ENCODE measurements at regions not wholly inside any gene's neighbourhood (a gene's known extent, or its start where the extent isn't known, plus 50 kb on each side); places are given as distances from the start of the nearest gene placed in this dataset.

DNA sequence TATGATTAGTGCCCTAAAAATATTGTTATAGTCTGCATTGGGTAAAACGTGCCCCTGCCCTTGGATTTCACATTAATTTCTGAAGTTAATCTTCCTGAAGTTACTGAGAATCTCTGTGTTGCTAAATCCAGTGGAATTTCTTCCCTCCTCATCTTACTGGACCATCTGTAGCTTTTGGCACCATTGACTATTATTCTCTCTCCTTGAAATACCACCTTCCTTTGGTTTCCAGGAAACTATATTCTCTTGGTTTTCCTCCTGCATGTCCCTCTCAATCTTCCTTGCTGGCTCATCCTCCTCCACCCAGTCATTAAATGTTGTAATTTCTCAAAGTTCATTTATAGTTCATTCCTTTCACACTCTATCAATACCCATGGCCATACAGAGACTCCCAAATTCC, 110.6 kb upstream of the SLC35G4 start:
- TF ChIP-seq, protein P1, sequence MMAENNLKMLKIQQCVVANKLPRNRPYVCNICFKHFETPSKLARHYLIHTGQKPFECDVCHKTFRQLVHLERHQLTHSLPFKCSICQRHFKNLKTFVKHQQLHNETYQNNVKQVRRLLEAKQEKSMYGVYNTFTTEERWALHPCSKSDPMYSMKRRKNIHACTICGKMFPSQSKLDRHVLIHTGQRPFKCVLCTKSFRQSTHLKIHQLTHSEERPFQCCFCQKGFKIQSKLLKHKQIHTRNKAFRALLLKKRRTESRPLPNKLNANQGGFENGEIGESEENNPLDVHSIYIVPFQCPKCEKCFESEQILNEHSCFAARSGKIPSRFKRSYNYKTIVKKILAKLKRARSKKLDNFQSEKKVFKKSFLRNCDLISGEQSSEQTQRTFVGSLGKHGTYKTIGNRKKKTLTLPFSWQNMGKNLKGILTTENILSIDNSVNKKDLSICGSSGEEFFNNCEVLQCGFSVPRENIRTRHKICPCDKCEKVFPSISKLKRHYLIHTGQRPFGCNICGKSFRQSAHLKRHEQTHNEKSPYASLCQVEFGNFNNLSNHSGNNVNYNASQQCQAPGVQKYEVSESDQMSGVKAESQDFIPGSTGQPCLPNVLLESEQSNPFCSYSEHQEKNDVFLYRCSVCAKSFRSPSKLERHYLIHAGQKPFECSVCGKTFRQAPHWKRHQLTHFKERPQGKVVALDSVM (CRISPR knock-in tag; IDR thresholded peaks at IDR 0.05): no peak
- TF ChIP-seq, protein P2, sequence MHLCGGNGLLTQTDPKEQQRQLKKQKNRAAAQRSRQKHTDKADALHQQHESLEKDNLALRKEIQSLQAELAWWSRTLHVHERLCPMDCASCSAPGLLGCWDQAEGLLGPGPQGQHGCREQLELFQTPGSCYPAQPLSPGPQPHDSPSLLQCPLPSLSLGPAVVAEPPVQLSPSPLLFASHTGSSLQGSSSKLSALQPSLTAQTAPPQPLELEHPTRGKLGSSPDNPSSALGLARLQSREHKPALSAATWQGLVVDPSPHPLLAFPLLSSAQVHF (CRISPR knock-in tag; IDR thresholded peaks at IDR 0.05): no peak
- TF ChIP-seq KLF12 (CRISPR knock-in tag; IDR thresholded peaks at IDR 0.05; ENCODE audit: borderline replicate concordance): no peak
- no peak for TF ChIP-seq ISX (CRISPR knock-in tag; conservative IDR thresholded peaks at IDR 0.05)
- H4K20me1 ChIP-seq (ENCODE audit: insufficient read depth, low read length): no peaks in the 10 kb centered on the region
- no peaks in the 10 kb centered on the region for H3K27me3 ChIP-seq (ENCODE audit: control insufficient read depth in 1 of 2, insufficient read depth in 2 of 2, low read length in 2 of 2)
- no TSS peak for BruUV-seq (replicated peaks)
- no peak overlapping the region for H3K4me2 ChIP-seq (ENCODE audit: low read depth, low read length)
- no peak overlapping the region for H3K9ac ChIP-seq (ENCODE audit: insufficient read depth, low read depth, low read length)
- H3K9me3 ChIP-seq (ENCODE audit: low read length): no peaks in the 10 kb centered on the region
- ATAC-seq (no peak), DNase-seq (ENCODE audit: low spot score) (no peak), FAIRE-seq (no peak)
- no peak overlapping the region for H3K4me3 ChIP-seq (replicated peaks in 1 of 3; ENCODE audit: insufficient read depth in 1 of 3, low read depth in 2 of 3, low read length in 3 of 3)
- peak overlapping the region; percentile 11 for H2AFZ ChIP-seq (ENCODE audit: low read length)
- no peaks in the 10 kb centered on the region for H3K79me2 ChIP-seq (ENCODE audit: insufficient read depth, low read length)
- in situ Hi-C loops (cut with HindIII; ENCODE audit: extremely low pct_ligation_motif_present, low pct_unique_long_range_greater_than_20kb): no loop called here
- 100% methylated on average over 1 of the region's 1 CpG for WGBS (ENCODE audit: low lambda C conversion rate)
- POLR2A ChIA-PET: no interaction called here
- intact Hi-C loops (cut with micrococcal nuclease; ENCODE audit: unreplicated experiment): no loop called here
- peaks cover 93% of the 10 kb centered on the region for H3K4me1 ChIP-seq (ENCODE audit: insufficient read depth, low read length)
- CTCF ChIA-PET (ENCODE audit: low intra/inter-chr PET ratio, low total read pairs): no interaction called here
- peak overlapping the region; percentile 98 for H3K27ac ChIP-seq (ENCODE audit: extremely low read length, insufficient read depth, low read length)
- no peaks in the 10 kb centered on the region for H3K36me3 ChIP-seq (replicated peaks in 1 of 2; ENCODE audit: control insufficient read depth in 1 of 2, insufficient read depth in 2 of 2, low read length in 2 of 2)

DNA sequence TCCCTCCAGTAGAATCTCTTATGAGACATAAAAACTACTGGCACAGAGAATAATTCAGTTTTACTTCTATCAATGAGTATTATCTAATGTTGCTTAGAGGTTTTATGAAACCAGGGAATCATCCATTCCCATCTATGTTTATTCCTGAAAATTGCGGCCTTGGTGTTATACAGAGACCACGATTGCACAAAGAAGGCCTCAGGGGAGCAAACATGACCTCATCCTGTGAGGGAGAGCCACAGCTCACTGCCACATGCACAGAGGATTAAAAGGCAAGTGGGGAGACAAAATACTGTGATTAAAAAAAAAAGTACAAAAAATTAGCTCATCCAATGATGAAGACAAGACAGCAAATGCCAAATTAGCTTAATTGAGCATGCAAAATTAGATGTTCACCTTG, 111.8 kb upstream of the SLC35G4 start:
- Histone ChIP-seq H3K4me3 (replicated peaks in 1 of 3; ENCODE audit: insufficient read depth in 1 of 3, low read depth in 2 of 3, low read length in 3 of 3) (no peak overlapping the region), H3K9ac (ENCODE audit: insufficient read depth, low read depth, low read length) (no peak overlapping the region), H2AFZ (ENCODE audit: low read length) (no peak overlapping the region), H3K27me3 (ENCODE audit: control insufficient read depth in 1 of 2, insufficient read depth in 2 of 2, low read length in 2 of 2) (no peaks in the 10 kb centered on the region), H3K4me2 (ENCODE audit: low read depth, low read length) (no peak overlapping the region; the same call in 1 of the 2 replicates), H3K27ac (ENCODE audit: extremely low read length, insufficient read depth, low read length) (peak overlapping the region; percentile 4), H4K20me1 (ENCODE audit: insufficient read depth, low read length) (no peaks in the 10 kb centered on the region), H3K79me2 (ENCODE audit: insufficient read depth, low read length) (no peaks in the 10 kb centered on the region), H3K36me3 (replicated peaks in 1 of 2; ENCODE audit: control insufficient read depth in 1 of 2, insufficient read depth in 2 of 2, low read length in 2 of 2) (no peaks in the 10 kb centered on the region), H3K9me3 (ENCODE audit: low read length) (no peaks in the 10 kb centered on the region), H3K4me1 (ENCODE audit: insufficient read depth, low read length) (peaks cover 92% of the 10 kb centered on the region)
- POLR2A ChIA-PET: no interaction called here
- DNase-seq (ENCODE audit: low spot score) (peak; percentile 61), FAIRE-seq (no peak), ATAC-seq (no peak)
- in situ Hi-C loops (cut with HindIII; ENCODE audit: extremely low pct_ligation_motif_present, low pct_unique_long_range_greater_than_20kb): no loop called here
- no TSS peak for BruUV-seq (replicated peaks)
- WGBS (ENCODE audit: low lambda C conversion rate): 35% methylated on average over 2 of the region's 2 CpGs
- CTCF ChIA-PET (ENCODE audit: low intra/inter-chr PET ratio, low total read pairs): no interaction called here
- intact Hi-C loops (cut with micrococcal nuclease; ENCODE audit: unreplicated experiment): no loop called here
- TF ChIP-seq FOXK1 (CRISPR knock-in tag; IDR thresholded peaks at IDR 0.05; ENCODE audit: borderline replicate concordance, low read depth): peak; percentile 30; the same call in 1 of the 2 replicates
- TF ChIP-seq, protein P3, sequence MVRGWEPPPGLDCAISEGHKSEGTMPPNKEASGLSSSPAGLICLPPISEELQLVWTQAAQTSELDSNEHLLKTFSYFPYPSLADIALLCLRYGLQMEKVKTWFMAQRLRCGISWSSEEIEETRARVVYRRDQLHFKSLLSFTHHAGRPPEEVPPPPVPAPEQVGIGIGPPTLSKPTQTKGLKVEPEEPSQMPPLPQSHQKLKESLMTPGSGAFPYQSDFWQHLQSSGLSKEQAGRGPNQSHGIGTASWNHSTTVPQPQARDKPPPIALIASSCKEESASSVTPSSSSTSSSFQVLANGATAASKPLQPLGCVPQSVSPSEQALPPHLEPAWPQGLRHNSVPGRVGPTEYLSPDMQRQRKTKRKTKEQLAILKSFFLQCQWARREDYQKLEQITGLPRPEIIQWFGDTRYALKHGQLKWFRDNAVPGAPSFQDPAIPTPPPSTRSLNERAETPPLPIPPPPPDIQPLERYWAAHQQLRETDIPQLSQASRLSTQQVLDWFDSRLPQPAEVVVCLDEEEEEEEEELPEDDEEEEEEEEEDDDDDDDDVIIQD (CRISPR knock-in tag; IDR thresholded peaks at IDR 0.05; ENCODE audit: low read depth): 0 out of 2 replicates have a peak, but pooled peaks have one; percentile 16
- no peak for TF ChIP-seq SMYD3 (CRISPR knock-in tag; IDR thresholded peaks at IDR 0.05)
- TF ChIP-seq ATM (IDR thresholded peaks at IDR 0.05; ENCODE audit: borderline replicate concordance): no peak
